ENCODE measurements at regions not wholly inside any gene's neighbourhood (a gene's known extent, or its start where the extent isn't known, plus 50 kb on each side); places are given as distances from the start of the nearest gene placed in this dataset.

GRCh38 chr6:43951063-43951755, 176.0 kb downstream of the MRPL14 start:
- TF ChIP-seq ZC3H10 (CRISPR knock-in tag; IDR thresholded peaks at IDR 0.05) (no peak), ZNF565 (CRISPR knock-in tag; conservative IDR thresholded peaks at IDR 0.05; ENCODE audit: low read depth) (no peak), RARB (CRISPR knock-in tag; IDR thresholded peaks at IDR 0.05) (no peak), TCF4 (CRISPR knock-in tag; IDR thresholded peaks at IDR 0.05; ENCODE audit: borderline replicate concordance) (no peak), CSRNP3 (CRISPR knock-in tag; IDR thresholded peaks at IDR 0.05) (no peak), GLIS3 (CRISPR knock-in tag; IDR thresholded peaks at IDR 0.05) (no peak), ZFP3 (CRISPR knock-in tag; IDR thresholded peaks at IDR 0.05) (no peak), ARNTL (CRISPR knock-in tag; IDR thresholded peaks at IDR 0.05; ENCODE audit: borderline replicate concordance, low read depth) (no peak), POU6F1 (CRISPR knock-in tag; IDR thresholded peaks at IDR 0.05; ENCODE audit: borderline replicate concordance, low read depth) (no peak), OSR1 (CRISPR knock-in tag; IDR thresholded peaks at IDR 0.05) (no peak), ZNF70 (CRISPR knock-in tag; IDR thresholded peaks at IDR 0.05) (no peak), TOX (CRISPR knock-in tag; IDR thresholded peaks at IDR 0.05; ENCODE audit: borderline replicate concordance) (no peak), BACH2 (CRISPR knock-in tag; IDR thresholded peaks at IDR 0.05; ENCODE audit: borderline replicate concordance) (no peak), ESRRG (CRISPR knock-in tag; IDR thresholded peaks at IDR 0.05) (no peak), CREB5 (CRISPR knock-in tag; IDR thresholded peaks at IDR 0.05; ENCODE audit: low read depth) (no peak), PATZ1 (CRISPR knock-in tag; IDR thresholded peaks at IDR 0.05; ENCODE audit: borderline replicate concordance) (no peak), ZNF8 (CRISPR knock-in tag; IDR thresholded peaks at IDR 0.05) (no peak), ISL1 (CRISPR knock-in tag; IDR thresholded peaks at IDR 0.05) (no peak), TSHZ2 (CRISPR knock-in tag; IDR thresholded peaks at IDR 0.05) (no peak)
- ATAC-seq: peak; percentile 84

GRCh38 chr6:43950731-43951062, 176.6 kb downstream of the MRPL14 start:
- ATAC-seq: no peak
- TF ChIP-seq TCF4 (CRISPR knock-in tag; IDR thresholded peaks at IDR 0.05; ENCODE audit: borderline replicate concordance) (no peak), ISL1 (CRISPR knock-in tag; IDR thresholded peaks at IDR 0.05) (no peak), RARB (CRISPR knock-in tag; IDR thresholded peaks at IDR 0.05) (no peak), CREB5 (CRISPR knock-in tag; IDR thresholded peaks at IDR 0.05; ENCODE audit: low read depth) (no peak), PPARA (CRISPR knock-in tag; IDR thresholded peaks at IDR 0.05; ENCODE audit: borderline replicate concordance) (no peak), POU6F1 (CRISPR knock-in tag; IDR thresholded peaks at IDR 0.05; ENCODE audit: borderline replicate concordance, low read depth) (no peak), PATZ1 (CRISPR knock-in tag; IDR thresholded peaks at IDR 0.05; ENCODE audit: borderline replicate concordance) (no peak), CSRNP3 (CRISPR knock-in tag; IDR thresholded peaks at IDR 0.05) (no peak), SNAI2 (CRISPR knock-in tag; IDR thresholded peaks at IDR 0.05) (no peak), GLIS3 (CRISPR knock-in tag; IDR thresholded peaks at IDR 0.05) (no peak), ARNTL (CRISPR knock-in tag; IDR thresholded peaks at IDR 0.05; ENCODE audit: borderline replicate concordance, low read depth) (no peak), ZFP30 (CRISPR knock-in tag; IDR thresholded peaks at IDR 0.05) (no peak), TOX (CRISPR knock-in tag; IDR thresholded peaks at IDR 0.05; ENCODE audit: borderline replicate concordance) (no peak), ZNF565 (CRISPR knock-in tag; conservative IDR thresholded peaks at IDR 0.05; ENCODE audit: low read depth) (no peak)
